ENCODE measurements at regions not wholly inside any gene's neighbourhood (a gene's known extent, or its start where the extent isn't known, plus 50 kb on each side); places are given as distances from the start of the nearest gene placed in this dataset.

DNA sequence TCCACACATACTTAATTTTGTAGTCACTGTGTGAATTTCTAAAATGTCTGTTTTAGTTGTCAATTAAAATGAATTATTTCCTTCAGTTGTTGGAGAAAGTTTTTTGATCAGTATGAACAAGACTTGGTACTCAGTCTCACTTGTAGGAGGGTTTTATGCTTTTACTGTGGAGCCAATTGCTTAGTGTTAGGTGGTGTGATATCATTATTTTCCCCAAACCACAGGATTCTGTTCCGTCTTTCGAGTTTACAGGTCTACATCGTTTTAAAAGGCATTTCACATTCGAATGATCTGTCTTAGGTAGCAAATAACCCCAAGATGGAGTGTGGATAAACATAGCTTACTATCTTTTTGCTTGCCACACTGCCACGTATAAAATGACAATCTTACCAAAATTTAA lies 803.1 kb downstream of the SATB2 start:
- no peak overlapping the region for H3K18ac ChIP-seq (ENCODE audit: low read length)
- H3K36me3 ChIP-seq (replicated peaks in 1 of 2; ENCODE audit: control insufficient read depth in 2 of 2, insufficient read depth in 2 of 2, low read length in 2 of 2), result no peaks in the 10 kb centered on the region
- no peaks in the 10 kb centered on the region for H3K27me3 ChIP-seq (ENCODE audit: control insufficient read depth in 3 of 3, insufficient read depth in 3 of 3, low read depth in 1 of 3, low read length in 3 of 3)
- no peak overlapping the region for H2BK5ac ChIP-seq (ENCODE audit: low read length)
- no peak overlapping the region for H2BK120ac ChIP-seq (ENCODE audit: low read depth, low read length)
- no peak overlapping the region for H3K4me3 ChIP-seq (ENCODE audit: low read length in 2 of 2)
- H2BK15ac ChIP-seq (ENCODE audit: low read length), result no peak overlapping the region
- no peak overlapping the region for H3K4ac ChIP-seq (ENCODE audit: low read length)
- H3K4me1 ChIP-seq (ENCODE audit: control insufficient read depth in 2 of 2, insufficient read depth in 1 of 2, low read depth in 1 of 2, low read length in 2 of 2), result no peaks in the 10 kb centered on the region
- no peaks in the 10 kb centered on the region for H3K79me1 ChIP-seq (ENCODE audit: low read depth, low read length)
- H2AFZ ChIP-seq (ENCODE audit: low read length), result peak overlapping the region; percentile 3
- no peak overlapping the region for H3K9ac ChIP-seq (ENCODE audit: low read depth, low read length, poor library complexity)
- no peaks in the 10 kb centered on the region for H3K9me3 ChIP-seq (replicated peaks in 1 of 2; ENCODE audit: control insufficient read depth in 2 of 2, insufficient read depth in 1 of 2, low read depth in 1 of 2, low read length in 2 of 2)
- H4K91ac ChIP-seq (ENCODE audit: low read depth, low read length, poor library complexity), result no peak overlapping the region
- no peak overlapping the region for H2BK12ac ChIP-seq (ENCODE audit: low read length)
- H3K4me2 ChIP-seq (ENCODE audit: insufficient read depth, low read length, poor library complexity, severe bottlenecking), result no peak overlapping the region
- DNase-seq (ENCODE audit: low spot score), result no peak
- no peak overlapping the region for H3K23ac ChIP-seq (ENCODE audit: low read depth, low read length, poor library complexity)
- WGBS, 2 donors (ENCODE audit: extremely low coverage in 2 of 2, insufficient read length in 2 of 2, insufficient replicate concordance in 1 of 2), result no CpG with 5 or more reads among the region's 5 CpGs
- H4K8ac ChIP-seq (ENCODE audit: low read depth, low read length), result no peak overlapping the region
- H2AK5ac ChIP-seq (ENCODE audit: low read depth, low read length), result no peak overlapping the region
- no peak overlapping the region for H3K27ac ChIP-seq (replicated peaks; ENCODE audit: low read length)
- no peak overlapping the region for H3K14ac ChIP-seq (ENCODE audit: low read length)

DNA sequence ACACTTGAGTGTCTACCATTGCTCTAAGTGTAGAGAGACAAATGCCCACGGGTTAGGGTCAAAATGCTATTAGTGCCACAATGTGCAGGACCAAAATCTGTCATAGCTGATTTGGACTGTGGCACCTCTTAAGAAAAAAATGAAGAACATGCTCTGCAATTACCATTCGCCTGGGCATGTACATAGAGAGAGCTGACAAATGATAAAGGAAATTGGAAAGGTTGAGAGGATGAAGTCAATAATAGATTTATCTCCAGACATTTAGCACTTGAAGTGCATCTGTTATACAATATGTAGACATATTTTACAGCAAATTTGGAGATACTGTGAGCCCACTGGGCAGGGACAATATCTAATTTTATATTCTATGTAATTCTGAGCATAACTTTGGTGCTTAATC lies 804.4 kb downstream of the SATB2 start:
- Histone ChIP-seq H2BK120ac (ENCODE audit: low read depth, low read length) (no peak overlapping the region), H3K79me1 (ENCODE audit: low read depth, low read length) (no peaks in the 10 kb centered on the region)

GRCh38 chr2:198652461-198652860 lies 805.3 kb downstream of the SATB2 start:
- no peak overlapping the region for H2BK120ac ChIP-seq (ENCODE audit: low read depth, low read length)
- H2AFZ ChIP-seq (ENCODE audit: low read length), result no peak overlapping the region
- no peak overlapping the region for H3K4me2 ChIP-seq (ENCODE audit: insufficient read depth, low read length, poor library complexity, severe bottlenecking)
- H3K9ac ChIP-seq (ENCODE audit: low read depth, low read length, poor library complexity), result no peak overlapping the region
- H2BK15ac ChIP-seq (ENCODE audit: low read length), result no peak overlapping the region
- H3K18ac ChIP-seq (ENCODE audit: low read length), result no peak overlapping the region
- no peak for DNase-seq (ENCODE audit: low spot score)
- no peak overlapping the region for H3K14ac ChIP-seq (ENCODE audit: low read length)
- no peaks in the 10 kb centered on the region for H3K9me3 ChIP-seq (replicated peaks in 1 of 2; ENCODE audit: control insufficient read depth in 2 of 2, insufficient read depth in 1 of 2, low read depth in 1 of 2, low read length in 2 of 2)
- H2AK5ac ChIP-seq (ENCODE audit: low read depth, low read length), result no peak overlapping the region
- H3K23ac ChIP-seq (ENCODE audit: low read depth, low read length, poor library complexity), result no peak overlapping the region
- H4K91ac ChIP-seq (ENCODE audit: low read depth, low read length, poor library complexity), result no peak overlapping the region
- H3K4me1 ChIP-seq (ENCODE audit: control insufficient read depth in 2 of 2, insufficient read depth in 1 of 2, low read depth in 1 of 2, low read length in 2 of 2), result no peaks in the 10 kb centered on the region
- WGBS, 2 donors (ENCODE audit: extremely low coverage in 2 of 2, insufficient read length in 2 of 2, insufficient replicate concordance in 1 of 2), result no CpG with 5 or more reads among the region's 1 CpG
- no peak overlapping the region for H4K8ac ChIP-seq (ENCODE audit: low read depth, low read length)
- no peak overlapping the region for H3K4ac ChIP-seq (ENCODE audit: low read length)
- H3K4me3 ChIP-seq (ENCODE audit: low read length in 2 of 2), result no peak overlapping the region
- no peak overlapping the region for H2BK12ac ChIP-seq (ENCODE audit: low read length)
- H3K79me1 ChIP-seq (ENCODE audit: low read depth, low read length), result no peaks in the 10 kb centered on the region
- H2BK5ac ChIP-seq (ENCODE audit: low read length), result no peak overlapping the region
- no peaks in the 10 kb centered on the region for H3K36me3 ChIP-seq (replicated peaks in 1 of 2; ENCODE audit: control insufficient read depth in 2 of 2, insufficient read depth in 2 of 2, low read length in 2 of 2)
- no peak overlapping the region for H3K27ac ChIP-seq (replicated peaks; ENCODE audit: low read length)
- H3K27me3 ChIP-seq (ENCODE audit: control insufficient read depth in 3 of 3, insufficient read depth in 3 of 3, low read depth in 1 of 3, low read length in 3 of 3), result no peaks in the 10 kb centered on the region

More for the DNA sequence above, 804.4 kb downstream of the SATB2 start:
- no peak overlapping the region for H3K9ac ChIP-seq (ENCODE audit: low read depth, low read length, poor library complexity)
- DNase-seq (ENCODE audit: low spot score), result no peak
- no peak overlapping the region for H2BK12ac ChIP-seq (ENCODE audit: low read length)
- no peak overlapping the region for H2AK5ac ChIP-seq (ENCODE audit: low read depth, low read length)
- H2BK5ac ChIP-seq (ENCODE audit: low read length), result no peak overlapping the region
- H2AFZ ChIP-seq (ENCODE audit: low read length), result no peak overlapping the region
- H3K27me3 ChIP-seq (ENCODE audit: control insufficient read depth in 3 of 3, insufficient read depth in 3 of 3, low read depth in 1 of 3, low read length in 3 of 3), result no peaks in the 10 kb centered on the region
- H3K18ac ChIP-seq (ENCODE audit: low read length), result no peak overlapping the region
- no peak overlapping the region for H3K4me3 ChIP-seq (ENCODE audit: low read length in 2 of 2)
- H3K4me1 ChIP-seq (ENCODE audit: control insufficient read depth in 2 of 2, insufficient read depth in 1 of 2, low read depth in 1 of 2, low read length in 2 of 2), result no peaks in the 10 kb centered on the region
- H4K91ac ChIP-seq (ENCODE audit: low read depth, low read length, poor library complexity), result no peak overlapping the region
- no peak overlapping the region for H3K4me2 ChIP-seq (ENCODE audit: insufficient read depth, low read length, poor library complexity, severe bottlenecking)
- no peak overlapping the region for H3K23ac ChIP-seq (ENCODE audit: low read depth, low read length, poor library complexity)
- no peak overlapping the region for H2BK15ac ChIP-seq (ENCODE audit: low read length)
- H3K27ac ChIP-seq (replicated peaks; ENCODE audit: low read length), result no peak overlapping the region
- no CpG with 5 or more reads among the region's 2 CpGs for WGBS, 2 donors (ENCODE audit: extremely low coverage in 2 of 2, insufficient read length in 2 of 2, insufficient replicate concordance in 1 of 2)
- no peak overlapping the region for H4K8ac ChIP-seq (ENCODE audit: low read depth, low read length)
- no peak overlapping the region for H3K4ac ChIP-seq (ENCODE audit: low read length)
- no peak overlapping the region for H3K14ac ChIP-seq (ENCODE audit: low read length)
- H3K36me3 ChIP-seq (replicated peaks in 1 of 2; ENCODE audit: control insufficient read depth in 2 of 2, insufficient read depth in 2 of 2, low read length in 2 of 2), result no peaks in the 10 kb centered on the region
- no peaks in the 10 kb centered on the region for H3K9me3 ChIP-seq (replicated peaks in 1 of 2; ENCODE audit: control insufficient read depth in 2 of 2, insufficient read depth in 1 of 2, low read depth in 1 of 2, low read length in 2 of 2)

DNA sequence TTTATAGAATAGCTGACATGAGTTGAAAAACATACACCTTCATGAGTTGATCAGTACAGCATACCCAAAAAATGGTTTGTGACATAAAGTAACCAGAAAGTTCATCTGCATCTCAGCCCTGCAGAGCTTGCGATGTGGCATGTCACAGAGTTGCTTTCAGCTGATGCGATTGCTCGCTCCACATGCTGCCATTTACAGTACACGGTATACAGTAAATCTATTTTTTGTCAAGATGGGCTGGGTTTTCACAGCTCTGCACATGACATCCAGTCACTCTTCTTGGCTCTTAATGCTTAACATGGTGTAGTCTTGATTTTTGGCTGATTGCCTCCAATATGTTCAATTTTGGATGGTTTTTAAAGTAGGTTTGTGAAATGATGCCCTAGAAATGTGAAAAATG lies 811.9 kb downstream of the SATB2 start:
- Histone ChIP-seq H3K4me3 (ENCODE audit: low read length in 2 of 2) (no peak overlapping the region), H2AFZ (ENCODE audit: low read length) (no peak overlapping the region), H3K27me3 (ENCODE audit: control insufficient read depth in 3 of 3, insufficient read depth in 3 of 3, low read depth in 1 of 3, low read length in 3 of 3) (no peaks in the 10 kb centered on the region), H3K27ac (replicated peaks; ENCODE audit: low read length) (no peak overlapping the region), H2BK120ac (ENCODE audit: low read depth, low read length) (no peak overlapping the region), H4K8ac (ENCODE audit: low read depth, low read length) (no peak overlapping the region), H3K4me2 (ENCODE audit: insufficient read depth, low read length, poor library complexity, severe bottlenecking) (no peak overlapping the region), H3K9ac (ENCODE audit: low read depth, low read length, poor library complexity) (no peak overlapping the region), H3K23ac (ENCODE audit: low read depth, low read length, poor library complexity) (no peak overlapping the region), H3K9me3 (replicated peaks in 1 of 2; ENCODE audit: control insufficient read depth in 2 of 2, insufficient read depth in 1 of 2, low read depth in 1 of 2, low read length in 2 of 2) (no peaks in the 10 kb centered on the region), H3K4ac (ENCODE audit: low read length) (no peak overlapping the region), H2AK5ac (ENCODE audit: low read depth, low read length) (no peak overlapping the region), H3K36me3 (replicated peaks in 1 of 2; ENCODE audit: control insufficient read depth in 2 of 2, insufficient read depth in 2 of 2, low read length in 2 of 2) (no peaks in the 10 kb centered on the region), H2BK12ac (ENCODE audit: low read length) (no peak overlapping the region), H2BK15ac (ENCODE audit: low read length) (no peak overlapping the region), H3K18ac (ENCODE audit: low read length) (no peak overlapping the region), H3K79me1 (ENCODE audit: low read depth, low read length) (no peaks in the 10 kb centered on the region), H3K4me1 (ENCODE audit: control insufficient read depth in 2 of 2, insufficient read depth in 1 of 2, low read depth in 1 of 2, low read length in 2 of 2) (no peaks in the 10 kb centered on the region), H3K14ac (ENCODE audit: low read length) (no peak overlapping the region), H2BK5ac (ENCODE audit: low read length) (no peak overlapping the region), H4K91ac (ENCODE audit: low read depth, low read length, poor library complexity) (no peak overlapping the region)
- DNase-seq (ENCODE audit: low spot score), result no peak
- WGBS, 2 donors (ENCODE audit: extremely low coverage in 2 of 2, insufficient read length in 2 of 2, insufficient replicate concordance in 1 of 2), result no CpG with 5 or more reads among the region's 4 CpGs
